Hepatocyte (in vitro differentiated cells): ENCODE measurements at regions not wholly inside any gene's neighbourhood (a gene's known extent, or its start where the extent isn't known, plus 50 kb on each side); places are given as distances from the start of the nearest gene placed in this dataset.

Source experiments
- CTCF ChIP-seq: fragments of 200-600 bp; sonication (generic); IDR thresholded peaks from 2 replicates; pipeline ENCODE4 v1.5.1; 2016; ENCODE audit warnings: antibody characterized with exemption, mild to moderate bottlenecking; ENCODE audit not compliant: poor library complexity
- EZH2 ChIP-seq: fragments of 200-600 bp; sonication (generic); IDR thresholded peaks from 2 replicates; pipeline ENCODE4 v1.6.1; 2016; ENCODE audit warnings: antibody characterized with exemption, mild to moderate bottlenecking, borderline replicate concordance

DNA sequence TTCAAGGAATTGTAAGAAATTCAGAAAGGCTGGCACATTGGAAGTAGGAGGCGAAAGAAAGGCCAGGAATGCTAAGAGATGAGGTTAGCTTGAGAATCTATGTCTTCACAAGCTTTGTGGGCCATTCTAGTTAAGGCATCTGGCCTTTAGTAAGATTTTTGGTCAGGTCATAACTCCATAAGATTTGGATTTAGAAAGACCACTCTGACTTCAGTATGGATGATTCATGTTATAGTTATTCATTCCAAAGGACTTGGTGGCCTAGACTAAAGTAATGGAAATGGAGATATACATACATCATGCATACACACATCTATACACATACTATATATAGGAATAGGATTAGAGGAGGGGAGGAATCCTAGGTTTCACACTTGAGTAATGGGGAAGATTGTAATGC lies 77.5 kb downstream of the SEPTIN7 start:
- TF ChIP-seq CTCF = no peak
- TF ChIP-seq EZH2 = no peak
